H54 (cell line): ENCODE measurements at regions not wholly inside any gene's neighbourhood (a gene's known extent, or its start where the extent isn't known, plus 50 kb on each side); places are given as distances from the start of the nearest gene placed in this dataset.
A peak's percentile ranks its signal among the peaks of the same experiment; 100 is the strongest.

Source experiments
- DNase-seq: peaks from one replicate; pipeline ENCODE4 v3.0.0; 2011; ENCODE audit warnings: low spot score, mixed read lengths; ENCODE audit not compliant: insufficient read length
- FAIRE-seq: peaks from 3 replicates; lab custom pipeline; 2011; peaks lifted over from hg19 to GRCh38; lab: Jason Lieb, UNC
- POLR2A ChIP-seq: IDR thresholded peaks from 2 replicates; pipeline ENCODE4 v1.6.1; 2011; ENCODE audit warnings: low read depth, mild to moderate bottlenecking, low read length

- FAIRE-seq (peak; percentile 84), DNase-seq (peak; percentile 57)
- TF ChIP-seq POLR2A: no peak
Observed at GRCh38 chr9:96080364-96080763, 204.9 kb downstream of the ERCC6L2 start.

- no peak for FAIRE-seq
- no peak for DNase-seq
- no peak for TF ChIP-seq POLR2A
Observed at GRCh38 chr9:96079779-96080178, 204.3 kb downstream of the ERCC6L2 start.

- no peak for TF ChIP-seq POLR2A
- FAIRE-seq (no peak), DNase-seq (no peak)
Observed at GRCh38 chr9:96078897-96079490, 203.5 kb downstream of the ERCC6L2 start.

GRCh38 chr9:96075757-96076156 is 200.3 kb downstream of the ERCC6L2 start:
- no peak for DNase-seq
- no peak for FAIRE-seq
- no peak for TF ChIP-seq POLR2A

- no peak for FAIRE-seq
- no peak for DNase-seq
- no peak for TF ChIP-seq POLR2A
Observed at GRCh38 chr9:96075111-96075510, 199.6 kb downstream of the ERCC6L2 start.

GRCh38 chr9:96073531-96074480 is 198.3 kb downstream of the ERCC6L2 start:
- no peak for TF ChIP-seq POLR2A
- DNase-seq (no peak), FAIRE-seq (no peak)

- FAIRE-seq (no peak), DNase-seq (no peak)
- no peak for TF ChIP-seq POLR2A
Observed at GRCh38 chr9:96072930-96073329, 197.4 kb downstream of the ERCC6L2 start.

- FAIRE-seq: no peak
- DNase-seq: no peak
- no peak for TF ChIP-seq POLR2A
Observed at GRCh38 chr9:96071815-96072124, 196.3 kb downstream of the ERCC6L2 start.

- FAIRE-seq (peak; percentile 84), DNase-seq (peak; percentile 75)
- TF ChIP-seq POLR2A: no peak
Observed at GRCh38 chr9:96071076-96071814, 195.8 kb downstream of the ERCC6L2 start.

GRCh38 chr9:96069629-96070220 is 194.2 kb downstream of the ERCC6L2 start:
- no peak for FAIRE-seq
- DNase-seq: no peak
- no peak for TF ChIP-seq POLR2A

GRCh38 chr9:96068511-96068910 is 193.0 kb downstream of the ERCC6L2 start:
- DNase-seq: no peak
- no peak for TF ChIP-seq POLR2A
- FAIRE-seq: no peak

- TF ChIP-seq POLR2A: no peak
- DNase-seq: no peak
- FAIRE-seq: no peak
Observed at GRCh38 chr9:96067600-96067999, 192.1 kb downstream of the ERCC6L2 start.

- no peak for DNase-seq
- FAIRE-seq: no peak
- no peak for TF ChIP-seq POLR2A
Observed at GRCh38 chr9:96067004-96067403, 191.5 kb downstream of the ERCC6L2 start.
